ENCODE measurements at regions not wholly inside any gene's neighbourhood (a gene's known extent, or its start where the extent isn't known, plus 50 kb on each side); places are given as distances from the start of the nearest gene placed in this dataset.

DNA sequence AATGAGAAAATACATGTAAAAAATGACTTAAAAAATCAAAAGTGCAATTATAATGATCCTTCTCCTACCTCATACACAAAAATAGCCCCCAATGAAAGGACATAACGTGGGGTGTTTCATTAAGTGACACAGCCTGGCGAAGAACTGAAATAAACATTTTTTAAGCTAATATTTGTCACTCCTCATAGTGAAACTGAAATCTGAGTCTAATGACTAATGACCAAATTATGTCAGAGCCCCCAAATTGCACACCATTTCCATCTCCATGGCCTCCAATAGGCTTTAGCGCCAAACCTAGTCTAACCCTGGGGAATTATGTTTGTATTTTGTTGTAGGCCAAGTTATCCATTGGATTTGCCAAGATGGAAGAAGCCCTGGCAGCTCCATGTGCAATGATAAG, 119.1 kb downstream of the WT1 start:
- no peaks in the 10 kb centered on the region for H3K27me3 ChIP-seq (ENCODE audit: insufficient read depth, low read depth)
- H3K36me3 ChIP-seq (ENCODE audit: insufficient read depth) = no peaks in the 10 kb centered on the region
- H4K20me1 ChIP-seq (ENCODE audit: insufficient read depth) = no peaks in the 10 kb centered on the region
- H3K9ac ChIP-seq = no peak overlapping the region
- H3K4me2 ChIP-seq = no peak overlapping the region
- no peak overlapping the region for H2AFZ ChIP-seq (ENCODE audit: low read depth)
- peaks cover 6% of the 10 kb centered on the region for H3K4me1 ChIP-seq (ENCODE audit: low read depth, poor library complexity, severe bottlenecking)
- H3K4me3 ChIP-seq (IDR thresholded peaks at IDR 0.05; ENCODE audit: insufficient read depth, low read depth, low read length) = no peak overlapping the region
- H3K79me2 ChIP-seq (ENCODE audit: insufficient read depth, low read depth) = no peaks in the 10 kb centered on the region
- no peak for TF ChIP-seq CTCF (conservative IDR thresholded peaks at IDR 0.05; ENCODE audit: low read depth, low read length)
- H3K27ac ChIP-seq = no peak overlapping the region

- Histone ChIP-seq H3K27me3 (ENCODE audit: insufficient read depth, low read depth) (no peaks in the 10 kb centered on the region), H3K79me2 (ENCODE audit: insufficient read depth, low read depth) (no peaks in the 10 kb centered on the region), H3K9ac (no peak overlapping the region), H3K27ac (no peak overlapping the region), H2AFZ (ENCODE audit: low read depth) (no peak overlapping the region), H3K4me1 (ENCODE audit: low read depth, poor library complexity, severe bottlenecking) (peaks cover 6% of the 10 kb centered on the region), H4K20me1 (ENCODE audit: insufficient read depth) (no peaks in the 10 kb centered on the region), H3K36me3 (ENCODE audit: insufficient read depth) (no peaks in the 10 kb centered on the region), H3K4me2 (no peak overlapping the region), H3K4me3 (IDR thresholded peaks at IDR 0.05; ENCODE audit: insufficient read depth, low read depth, low read length) (no peak overlapping the region)
- TF ChIP-seq CTCF (conservative IDR thresholded peaks at IDR 0.05; ENCODE audit: low read depth, low read length) = no peak
Observed at GRCh38 chr11:32316858-32317642, 118.3 kb downstream of the WT1 start.

- no peaks in the 10 kb centered on the region for H3K27me3 ChIP-seq (ENCODE audit: insufficient read depth, low read depth)
- TF ChIP-seq CTCF (conservative IDR thresholded peaks at IDR 0.05; ENCODE audit: low read depth, low read length) = no peak
- no peak overlapping the region for H3K4me3 ChIP-seq (IDR thresholded peaks at IDR 0.05; ENCODE audit: insufficient read depth, low read depth, low read length)
- H3K4me1 ChIP-seq (ENCODE audit: low read depth, poor library complexity, severe bottlenecking) = peaks cover 6% of the 10 kb centered on the region
- no peaks in the 10 kb centered on the region for H3K79me2 ChIP-seq (ENCODE audit: insufficient read depth, low read depth)
- H3K27ac ChIP-seq = no peak overlapping the region
- H3K4me2 ChIP-seq = no peak overlapping the region
- H4K20me1 ChIP-seq (ENCODE audit: insufficient read depth) = no peaks in the 10 kb centered on the region
- H3K36me3 ChIP-seq (ENCODE audit: insufficient read depth) = no peaks in the 10 kb centered on the region
- no peak overlapping the region for H2AFZ ChIP-seq (ENCODE audit: low read depth)
- H3K9ac ChIP-seq = no peak overlapping the region
Observed at GRCh38 chr11:32317643-32318042, 117.7 kb downstream of the WT1 start.

DNA sequence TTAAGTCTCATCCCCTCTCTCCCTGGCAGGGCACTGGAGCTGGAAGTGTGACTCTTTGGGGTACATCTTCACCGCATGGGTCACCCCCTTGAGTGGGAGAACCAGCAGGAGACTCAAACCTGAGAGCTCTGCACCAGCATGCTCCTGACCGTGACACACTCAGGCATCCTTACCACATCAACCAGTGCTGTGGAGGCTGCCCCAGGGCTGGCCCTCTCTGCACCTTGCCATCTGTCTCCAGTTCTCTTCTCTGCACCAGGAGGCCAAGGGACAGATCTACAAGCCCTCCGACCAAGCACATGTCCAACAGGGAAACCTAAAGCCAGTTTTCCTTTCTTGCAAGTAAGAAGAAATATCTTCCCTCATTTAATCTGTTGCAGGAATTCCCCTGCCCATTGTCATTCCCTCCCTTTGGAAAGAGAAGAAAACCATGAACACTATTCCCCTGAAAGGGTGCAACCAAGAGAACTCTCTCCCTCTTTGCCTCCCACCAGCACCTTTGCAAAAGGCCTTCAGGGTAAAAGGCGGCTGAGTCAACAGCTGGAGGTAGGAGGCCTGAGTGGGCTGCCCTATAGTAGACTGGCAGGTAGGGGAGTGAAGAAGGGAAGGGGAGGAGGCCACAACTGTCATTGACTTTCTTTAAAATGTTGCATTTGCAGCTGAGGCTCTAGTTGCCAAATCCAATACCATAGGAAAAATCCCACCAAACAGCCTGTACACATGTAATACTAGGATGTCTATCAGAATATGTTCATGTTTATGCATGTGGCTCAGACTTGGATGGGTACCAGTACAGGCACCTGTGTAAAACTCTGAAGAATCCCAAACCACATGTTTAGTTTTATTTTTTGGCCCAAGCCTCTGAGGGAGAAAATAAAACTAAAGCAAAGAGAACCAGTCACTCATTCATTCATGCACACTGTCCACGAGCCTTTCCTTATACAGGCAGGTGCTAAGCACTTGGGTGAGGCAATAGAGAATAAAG, 117.0 kb downstream of the WT1 start:
- H3K27me3 ChIP-seq (ENCODE audit: insufficient read depth, low read depth) = no peaks in the 10 kb centered on the region
- H3K4me2 ChIP-seq = no peak overlapping the region
- H3K4me1 ChIP-seq (ENCODE audit: low read depth, poor library complexity, severe bottlenecking) = peaks cover 6% of the 10 kb centered on the region
- no peak overlapping the region for H3K4me3 ChIP-seq (IDR thresholded peaks at IDR 0.05; ENCODE audit: insufficient read depth, low read depth, low read length)
- no peaks in the 10 kb centered on the region for H4K20me1 ChIP-seq (ENCODE audit: insufficient read depth)
- H3K9ac ChIP-seq = no peak overlapping the region
- no peaks in the 10 kb centered on the region for H3K36me3 ChIP-seq (ENCODE audit: insufficient read depth)
- no peaks in the 10 kb centered on the region for H3K79me2 ChIP-seq (ENCODE audit: insufficient read depth, low read depth)
- H3K27ac ChIP-seq = no peak overlapping the region
- H2AFZ ChIP-seq (ENCODE audit: low read depth) = no peak overlapping the region
- no peak for TF ChIP-seq CTCF (conservative IDR thresholded peaks at IDR 0.05; ENCODE audit: low read depth, low read length)
